MG63 (cell line): ENCODE measurements at regions not wholly inside any gene's neighbourhood (a gene's known extent, or its start where the extent isn't known, plus 50 kb on each side); places are given as distances from the start of the nearest gene placed in this dataset.
A peak's percentile ranks its signal among the peaks of the same experiment; 100 is the strongest.
"Not testable (repeated sequence)": the region's sequence is repeated elsewhere in the genome, so short reads cannot be mapped to it uniquely, and the experiment has no call there.

Experiments
- DNase-seq: peaks from one replicate; pipeline ENCODE4 v3.0.0-alpha.2; 2020
- H3K27me3 ChIP-seq: fragments of 250-450 bp; sonication (Bioruptor Pico); 2 replicates; pipeline ENCODE4 v1.5.1; 2020; ENCODE audit warnings: mild to moderate bottlenecking, moderate library complexity
- H3K36me3 ChIP-seq: fragments of 250-450 bp; sonication (Bioruptor Pico); 2 replicates; pipeline ENCODE4 v1.5.1; 2020; ENCODE audit warnings: mild to moderate bottlenecking, moderate library complexity
- H3K4me3 ChIP-seq: fragments of 250-450 bp; sonication (Bioruptor Pico); 2 replicates; pipeline ENCODE4 v1.5.1; 2020; ENCODE audit warnings: mild to moderate bottlenecking, moderate library complexity
- H3K9me3 ChIP-seq: fragments of 250-450 bp; sonication (Bioruptor Pico); 2 replicates; pipeline ENCODE4 v1.5.1; 2020; ENCODE audit warnings: mild to moderate bottlenecking, moderate library complexity

GRCh38 chr11:110514967-110515366 is 85.2 kb downstream of the FDX1 start:
- H3K36me3 ChIP-seq = no peaks in the 10 kb centered on the region
- H3K27me3 ChIP-seq = no peaks in the 10 kb centered on the region
- H3K4me3 ChIP-seq = no peak overlapping the region
- H3K9me3 ChIP-seq = no peaks in the 10 kb centered on the region
- DNase-seq = no peak

- not testable (repeated sequence) for H3K36me3 ChIP-seq, DNase-seq, H3K27me3 ChIP-seq, H3K9me3 ChIP-seq, H3K4me3 ChIP-seq
These were observed 87.6 kb downstream of the FDX1 start for GRCh38 chr11:110517381-110517780.

GRCh38 chr11:110518809-110519514 is 89.2 kb downstream of the FDX1 start:
- no peaks in the 10 kb centered on the region for H3K27me3 ChIP-seq
- DNase-seq = no peak

GRCh38 chr11:110519796-110520195 is 90.0 kb downstream of the FDX1 start:
- no peaks in the 10 kb centered on the region for H3K9me3 ChIP-seq
- no peak for DNase-seq
- H3K4me3 ChIP-seq = no peak overlapping the region
- H3K27me3 ChIP-seq = no peaks in the 10 kb centered on the region
- no peaks in the 10 kb centered on the region for H3K36me3 ChIP-seq

More at GRCh38 chr11:110518809-110519514, 89.2 kb downstream of the FDX1 start:
- Histone ChIP-seq H3K9me3 (no peaks in the 10 kb centered on the region), H3K36me3 (no peaks in the 10 kb centered on the region), H3K4me3 (no peak overlapping the region)

- Histone ChIP-seq H3K9me3 (no peaks in the 10 kb centered on the region; the same call in 1 of the 2 replicates), H3K36me3 (no peaks in the 10 kb centered on the region), H3K4me3 (no peak overlapping the region), H3K27me3 (no peaks in the 10 kb centered on the region)
- no peak for DNase-seq
These were observed 92.7 kb downstream of the FDX1 start for GRCh38 chr11:110522471-110522870.

GRCh38 chr11:110524238-110524637 is 94.5 kb downstream of the FDX1 start:
- no peaks in the 10 kb centered on the region for H3K36me3 ChIP-seq
- no peak overlapping the region for H3K4me3 ChIP-seq
- peaks cover 14% of the 10 kb centered on the region for H3K9me3 ChIP-seq
- DNase-seq = no peak
- H3K27me3 ChIP-seq = no peaks in the 10 kb centered on the region

GRCh38 chr11:110525883-110526282 is 96.1 kb downstream of the FDX1 start:
- H3K4me3 ChIP-seq = no peak overlapping the region
- no peaks in the 10 kb centered on the region for H3K36me3 ChIP-seq
- H3K9me3 ChIP-seq = peaks cover 14% of the 10 kb centered on the region
- DNase-seq = peak; percentile 93
- no peaks in the 10 kb centered on the region for H3K27me3 ChIP-seq

GRCh38 chr11:110526323-110526722 is 96.6 kb downstream of the FDX1 start:
- H3K36me3 ChIP-seq = no peaks in the 10 kb centered on the region
- no peak for DNase-seq
- no peaks in the 10 kb centered on the region for H3K27me3 ChIP-seq
- peaks cover 14% of the 10 kb centered on the region for H3K9me3 ChIP-seq
- no peak overlapping the region for H3K4me3 ChIP-seq
